ENCODE measurements at regions not wholly inside any gene's neighbourhood (a gene's known extent, or its start where the extent isn't known, plus 50 kb on each side); places are given as distances from the start of the nearest gene placed in this dataset.
"Not testable (repeated sequence)": the region's sequence is repeated elsewhere in the genome, so short reads cannot be mapped to it uniquely, and the experiment has no call there.

- no peak for DNase-seq
Measured at GRCh38 chr9:40928803-40929487, 199.5 kb downstream of the FOXD4L6 start.

DNA sequence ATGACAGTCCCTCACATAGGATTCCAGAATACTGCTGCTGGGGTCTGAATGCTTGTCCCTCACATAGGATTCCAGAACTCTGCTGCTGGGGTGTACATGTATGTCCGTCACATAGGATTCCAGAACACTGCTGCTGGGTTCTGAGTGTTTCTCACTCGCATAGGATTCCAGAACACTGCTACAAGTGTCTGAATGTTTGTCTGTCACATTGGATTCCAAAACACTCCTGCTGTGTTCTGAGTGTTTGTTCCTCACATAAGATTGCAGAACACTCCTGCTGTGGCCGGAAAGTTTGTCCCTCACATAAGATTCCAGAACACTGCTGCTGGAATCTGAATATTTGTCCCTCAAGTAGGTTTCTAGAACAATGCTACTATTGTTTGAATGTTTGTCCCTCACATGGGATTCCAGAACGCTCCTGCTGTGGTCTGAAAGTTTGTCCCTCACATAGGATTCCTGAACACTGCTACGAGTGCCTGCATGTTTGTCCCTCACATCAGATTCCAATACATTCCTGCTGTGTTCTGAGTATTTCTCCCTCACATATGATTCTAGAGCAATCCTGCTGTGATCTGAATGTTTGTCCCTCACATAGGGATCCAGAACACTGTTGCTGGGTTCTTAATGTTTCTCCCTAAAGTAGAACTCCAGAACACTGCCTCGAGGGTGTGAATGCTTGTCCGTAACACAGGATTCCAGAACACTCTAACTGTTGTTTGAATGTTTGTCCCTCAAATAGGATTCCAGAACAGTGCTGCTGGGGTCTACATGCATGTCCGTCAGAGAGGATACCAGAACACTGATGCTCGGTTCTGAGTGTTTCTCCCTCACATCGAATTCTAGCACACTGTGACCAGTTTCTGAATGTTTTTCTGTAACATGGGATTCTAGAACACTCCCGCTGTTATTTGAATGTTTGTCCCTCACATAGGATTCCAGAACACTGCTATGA lies 200.4 kb downstream of the FOXD4L6 start:
- DNase-seq, result no peak

DNA sequence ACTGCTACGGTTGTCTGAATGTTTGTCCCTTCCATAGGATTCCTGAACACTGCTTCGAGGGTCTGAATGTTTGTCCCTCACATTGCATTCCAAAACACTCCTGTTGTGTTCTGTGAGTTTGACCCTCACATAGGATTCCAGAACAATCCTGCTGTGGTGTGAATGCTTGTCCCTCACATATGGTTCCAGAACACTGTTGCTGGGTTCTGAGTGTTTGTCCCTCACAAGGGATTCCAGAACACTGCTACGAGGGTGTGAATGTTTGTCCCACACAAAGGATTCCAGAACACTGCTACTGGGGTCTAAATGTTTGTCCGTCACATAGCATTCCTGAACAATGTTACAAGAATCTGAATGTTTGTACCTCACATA lies 201.2 kb downstream of the FOXD4L6 start:
- DNase-seq, result no peak

DNA sequence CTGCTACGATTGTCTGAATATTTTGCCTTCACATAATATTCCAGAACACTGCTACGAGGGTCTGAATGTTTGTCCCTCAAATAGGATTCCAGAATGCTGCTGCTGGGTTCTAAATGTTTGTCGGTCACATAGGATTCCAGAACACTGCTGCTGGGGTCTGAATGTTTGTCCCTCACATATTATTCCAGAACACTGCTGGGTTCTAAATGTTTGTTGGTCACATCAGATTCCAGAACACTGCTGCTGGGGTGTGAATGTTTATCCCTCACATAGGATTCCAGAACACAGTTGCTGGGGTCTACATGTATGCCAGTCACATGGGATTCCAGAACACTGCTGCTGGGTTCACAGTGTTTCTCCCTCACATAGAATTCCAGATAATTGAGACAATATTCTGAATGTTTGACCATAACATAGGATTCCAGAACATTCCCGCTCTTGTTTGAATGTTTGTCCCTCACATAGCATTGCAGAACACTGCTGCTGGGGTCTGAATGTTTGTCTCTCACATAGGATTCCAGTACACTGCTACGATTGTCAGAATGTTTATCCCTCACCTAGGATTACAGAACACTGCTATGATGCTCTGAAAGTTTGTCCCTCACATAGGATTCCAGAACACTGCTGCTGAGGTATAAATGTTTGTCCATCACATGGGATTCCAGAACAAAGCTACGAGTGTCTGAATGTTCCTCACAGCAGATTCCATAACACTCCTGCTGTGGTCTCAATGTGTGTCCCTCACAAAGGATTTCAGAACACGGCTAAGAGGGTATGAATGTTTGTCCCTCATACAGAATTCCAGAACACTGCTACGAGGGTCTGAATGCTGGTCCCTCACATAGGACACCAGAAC lies 201.8 kb downstream of the FOXD4L6 start:
- DNase-seq, result no peak

DNA sequence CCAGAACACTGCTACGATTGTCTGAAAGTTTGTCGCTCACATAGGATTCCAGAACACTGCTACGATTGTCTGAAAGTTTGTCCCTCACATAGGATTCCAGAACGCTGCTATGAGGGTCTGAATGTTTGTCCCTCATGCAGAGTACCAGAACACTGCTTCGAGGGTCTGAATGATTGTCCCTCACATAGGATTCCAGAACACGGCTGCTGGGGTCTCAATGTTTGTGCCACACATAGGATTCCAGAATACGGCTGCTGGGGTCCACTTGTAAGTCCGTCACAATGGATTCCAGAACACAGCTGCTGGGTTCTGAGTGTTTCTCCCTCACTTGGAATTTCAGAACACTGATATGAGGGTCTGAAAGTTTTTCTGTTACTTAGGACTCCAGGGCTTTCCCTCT lies 203.3 kb downstream of the FOXD4L6 start:
- no peak for DNase-seq

DNA sequence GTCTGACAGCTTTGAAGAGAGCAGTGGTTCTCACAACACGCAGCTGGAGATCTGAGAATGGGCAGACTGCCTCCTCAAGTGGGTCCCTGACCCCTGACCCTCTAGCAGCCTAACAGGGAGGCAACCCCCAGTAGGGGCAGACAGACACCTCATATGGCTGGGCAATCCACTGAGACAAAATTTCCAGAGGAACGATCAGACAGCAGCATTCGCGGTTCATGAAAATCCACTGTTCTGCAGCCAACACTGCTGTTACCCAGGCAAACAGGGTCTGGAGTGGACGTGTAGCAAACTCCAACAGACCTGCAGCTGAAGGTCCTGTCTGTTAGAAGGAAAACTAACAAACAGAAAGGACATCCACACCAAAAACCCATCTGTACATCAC lies 212.1 kb downstream of the FOXD4L6 start:
- DNase-seq, result not testable (repeated sequence)

DNA sequence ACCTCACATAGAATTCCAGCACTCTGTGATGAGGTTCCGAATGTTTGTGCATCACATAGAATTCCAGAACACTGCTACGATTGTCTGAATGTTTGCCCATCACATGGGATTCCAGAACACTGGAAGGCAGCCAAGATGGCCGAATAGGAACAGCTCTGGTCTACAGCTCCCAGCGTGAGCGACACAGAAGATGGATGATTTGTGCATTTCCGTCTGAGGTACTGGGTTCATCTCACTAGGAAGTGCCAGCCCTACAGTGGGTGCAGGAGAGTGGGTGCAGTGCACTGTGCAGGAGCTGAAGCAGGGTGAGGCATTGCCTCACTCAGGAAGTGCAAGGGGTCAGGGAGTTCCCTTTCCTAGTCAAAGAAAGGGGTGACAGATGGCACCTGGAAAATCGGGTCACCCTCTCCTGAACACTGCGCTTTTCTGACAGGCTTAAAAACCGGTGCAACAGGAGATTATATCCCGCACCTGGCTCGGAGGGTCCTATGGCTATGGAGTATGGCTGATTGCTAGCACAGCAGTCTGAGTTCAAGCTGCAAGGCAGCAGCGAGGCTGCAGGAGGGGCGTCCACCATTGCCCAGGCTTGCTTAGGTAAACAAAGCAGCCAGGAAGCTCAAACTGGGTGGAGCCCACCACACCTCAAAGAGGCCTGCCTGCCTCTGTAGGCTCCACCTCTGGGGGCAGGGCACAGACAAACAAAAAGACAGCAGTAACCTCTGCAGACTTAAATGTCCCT lies 212.7 kb downstream of the FOXD4L6 start:
- not testable (repeated sequence) for DNase-seq

DNA sequence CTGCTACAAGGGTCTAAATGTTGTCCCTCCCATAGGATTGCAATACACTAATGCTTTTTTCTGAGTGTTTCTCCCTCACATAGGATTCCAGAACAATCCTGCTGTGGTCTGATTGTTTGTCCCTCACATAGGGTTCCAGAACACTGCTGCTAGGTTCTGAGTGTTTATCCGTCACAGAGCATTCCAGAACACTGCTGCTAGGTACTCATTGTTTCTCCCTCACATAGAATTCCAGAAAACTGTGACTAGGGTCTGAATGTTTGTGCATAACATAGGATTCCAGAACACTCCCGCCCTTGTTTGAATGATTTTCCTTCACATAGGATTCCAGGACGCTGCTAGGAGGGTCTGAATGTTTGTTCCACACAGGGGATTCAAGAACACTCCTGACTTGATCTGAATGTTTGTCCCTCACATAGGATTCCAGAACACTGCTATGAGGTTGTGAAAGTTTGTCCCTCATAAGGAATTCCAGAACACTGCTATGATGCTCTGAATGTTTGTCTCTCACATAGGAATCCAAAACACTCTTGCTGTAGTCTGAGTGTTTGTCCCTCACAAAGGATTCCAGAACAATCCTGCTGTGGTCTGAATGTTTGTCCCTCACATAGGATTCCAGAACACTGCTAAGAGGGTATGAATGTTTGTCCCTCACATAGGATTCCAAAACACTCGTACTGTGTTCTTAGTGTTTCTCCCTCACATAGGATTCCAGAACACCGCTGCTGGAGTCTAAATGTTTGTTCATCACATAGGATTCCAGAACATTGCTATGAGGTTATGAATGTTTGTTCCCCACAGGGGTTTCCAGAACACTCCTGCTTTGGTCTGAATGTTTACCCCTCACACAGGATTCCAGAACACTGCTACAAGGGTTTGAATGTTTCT lies 213.5 kb downstream of the FOXD4L6 start:
- DNase-seq, result no peak

DNA sequence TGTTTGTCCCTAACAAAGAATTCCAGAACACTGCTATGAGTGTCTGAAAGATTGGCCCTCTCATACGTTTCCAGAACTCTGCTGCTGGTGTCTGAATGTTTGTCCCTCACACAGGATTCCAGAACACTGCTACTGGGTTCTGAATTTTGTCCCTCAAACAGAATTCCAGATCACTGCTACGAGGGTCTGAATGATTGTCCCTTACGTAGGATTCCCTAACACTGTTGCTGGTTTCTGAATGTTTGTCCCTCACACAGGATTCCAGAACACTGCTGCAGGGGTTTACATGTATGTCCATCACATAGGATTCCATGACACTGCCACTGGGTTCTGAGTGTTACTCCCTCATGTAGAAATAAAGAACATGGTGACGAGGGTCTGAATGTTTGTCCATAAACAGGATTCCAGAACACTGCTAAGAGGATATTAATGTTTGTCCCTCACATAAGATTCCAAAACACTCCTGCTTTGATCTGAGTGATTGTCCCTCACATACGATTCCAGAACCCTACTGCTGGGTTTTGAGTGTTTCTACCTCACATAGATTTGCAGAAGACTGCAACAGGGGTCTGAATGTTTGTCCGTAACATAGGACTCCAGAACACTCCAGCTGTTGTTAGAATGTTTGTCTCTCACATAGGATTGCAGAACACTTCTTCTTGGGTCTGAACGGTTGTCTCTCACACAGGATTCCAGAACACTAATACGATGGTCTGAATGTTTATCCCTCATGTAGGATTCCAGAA lies 214.4 kb downstream of the FOXD4L6 start:
- no peak for DNase-seq

GRCh38 chr9:40913096-40913719 lies 215.3 kb downstream of the FOXD4L6 start:
- no peak for DNase-seq

GRCh38 chr9:40912679-40913078 lies 215.8 kb downstream of the FOXD4L6 start:
- DNase-seq, result not testable (repeated sequence)

GRCh38 chr9:40911647-40912046 lies 216.8 kb downstream of the FOXD4L6 start:
- no peak for DNase-seq

GRCh38 chr9:40910995-40911394 lies 217.5 kb downstream of the FOXD4L6 start:
- not testable (repeated sequence) for DNase-seq

- DNase-seq, result no peak
Measured at GRCh38 chr9:40909821-40910220, 218.7 kb downstream of the FOXD4L6 start.

DNA sequence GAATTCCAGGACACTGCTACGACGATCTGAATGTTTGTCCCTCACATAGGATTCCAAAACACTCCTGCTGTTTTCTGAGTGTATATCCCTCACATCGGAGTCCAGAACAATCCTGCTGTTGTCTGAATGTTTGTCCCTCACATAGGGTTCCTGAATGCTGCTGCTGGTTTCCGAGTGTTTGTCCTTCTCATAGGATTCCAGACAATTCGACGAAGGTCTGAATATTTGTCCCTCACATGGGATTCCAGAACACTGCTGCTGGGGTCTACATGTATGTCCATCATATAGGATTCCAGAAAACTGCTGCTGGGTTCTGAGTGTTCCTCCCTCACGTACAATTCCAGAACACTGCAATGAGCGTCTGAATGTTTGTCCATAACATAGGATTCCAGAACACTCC lies 219.4 kb downstream of the FOXD4L6 start:
- DNase-seq, result not testable (repeated sequence)

- no peak for DNase-seq
Measured at GRCh38 chr9:40907657-40908624, 220.5 kb downstream of the FOXD4L6 start.

DNA sequence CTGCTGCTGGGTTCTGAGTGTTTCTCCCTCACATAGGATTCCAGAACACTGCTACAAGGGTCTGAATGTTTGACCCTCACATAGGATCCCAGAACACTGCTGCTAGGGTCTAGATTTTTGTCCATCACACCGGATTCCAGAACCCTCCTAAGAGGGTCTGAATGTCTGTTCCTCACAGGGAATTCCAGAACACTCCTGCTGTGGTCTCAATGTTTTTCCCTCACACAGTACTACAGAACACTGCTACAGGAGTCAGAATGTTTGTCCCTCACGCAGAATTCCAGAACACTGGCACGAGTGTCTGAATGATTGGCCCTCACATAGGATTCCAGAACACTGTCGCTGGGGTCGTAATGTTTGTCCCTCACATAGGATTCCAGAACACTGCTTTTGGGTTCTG lies 221.6 kb downstream of the FOXD4L6 start:
- DNase-seq, result not testable (repeated sequence)

GRCh38 chr9:40892315-40892714 lies 236.2 kb downstream of the FOXD4L6 start:
- not testable (repeated sequence) for DNase-seq

DNA sequence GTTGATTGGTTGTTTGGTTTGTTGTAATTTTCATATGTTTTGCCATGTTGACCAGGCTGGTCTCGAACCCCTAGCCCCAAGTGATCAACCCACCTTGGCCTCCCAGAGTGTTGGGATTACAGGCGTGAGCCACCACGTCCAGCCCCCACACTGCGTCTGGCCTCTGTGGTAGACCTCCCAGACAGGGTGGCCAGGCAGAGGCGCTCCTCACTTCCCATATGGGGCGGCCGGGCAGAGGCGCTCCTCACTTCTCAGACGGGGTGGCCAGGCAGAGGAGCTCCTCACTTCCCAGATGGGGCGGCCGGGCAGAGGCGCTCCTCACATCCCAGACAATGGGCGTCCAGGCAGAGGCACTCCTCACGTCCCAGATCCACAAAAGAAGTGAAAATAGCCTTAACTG lies 242.6 kb downstream of the FOXD4L6 start:
- not testable (repeated sequence) for DNase-seq
